Erythroblast (primary cell): ENCODE measurements at regions not wholly inside any gene's neighbourhood (a gene's known extent, or its start where the extent isn't known, plus 50 kb on each side); places are given as distances from the start of the nearest gene placed in this dataset.
"Not testable (repeated sequence)": the region's sequence is repeated elsewhere in the genome, so short reads cannot be mapped to it uniquely, and the experiment has no call there.

ENCODE experiments used
- DNase-seq, 2 experiments: peaks; one replicate each; lab custom pipeline; 2025; lab: John Stamatoyannopoulos, UW
- GATA1 ChIP-seq: IDR thresholded peaks from 2 replicates; pipeline ENCODE4 v1.6.1; 2011; ENCODE audit warnings: low read depth, mild to moderate bottlenecking, control low read depth, low read length, moderate library complexity
- POLR2A ChIP-seq: IDR thresholded peaks from 2 replicates; pipeline ENCODE4 v1.6.1; 2011; ENCODE audit warnings: mild to moderate bottlenecking, low read length

GRCh38 chr12:78375461-78375860 is 489.1 kb upstream of the SYT1 start:
- TF ChIP-seq POLR2A (no peak), GATA1 (no peak)

GRCh38 chr12:78376257-78376656 is 488.3 kb upstream of the SYT1 start:
- no peak for TF ChIP-seq POLR2A
- TF ChIP-seq GATA1: no peak
- DNase-seq: no peak

More at GRCh38 chr12:78375461-78375860, 489.1 kb upstream of the SYT1 start:
- no peak for DNase-seq

GRCh38 chr12:78379065-78379464 is 485.5 kb upstream of the SYT1 start:
- DNase-seq: not testable (repeated sequence)

- no peak for DNase-seq
- TF ChIP-seq POLR2A: no peak
- no peak for TF ChIP-seq GATA1
These were observed 481.2 kb upstream of the SYT1 start for GRCh38 chr12:78383414-78383813.

- no peak for DNase-seq
- no peak for TF ChIP-seq POLR2A
- TF ChIP-seq GATA1: no peak
These were observed 480.0 kb upstream of the SYT1 start for GRCh38 chr12:78384541-78384940.

- no peak for DNase-seq
- TF ChIP-seq GATA1 (no peak), POLR2A (no peak)
These were observed 479.0 kb upstream of the SYT1 start for GRCh38 chr12:78385541-78385940.

GRCh38 chr12:78386871-78387270 is 477.7 kb upstream of the SYT1 start:
- no peak for TF ChIP-seq GATA1
- no peak for TF ChIP-seq POLR2A
- DNase-seq: no peak

- TF ChIP-seq GATA1 (no peak), POLR2A (no peak)
- no peak for DNase-seq
These were observed 476.9 kb upstream of the SYT1 start for GRCh38 chr12:78387721-78388120.

GRCh38 chr12:78388461-78388860 is 476.1 kb upstream of the SYT1 start:
- DNase-seq: no peak
- TF ChIP-seq POLR2A: no peak
- TF ChIP-seq GATA1: no peak

- no peak for DNase-seq
- TF ChIP-seq GATA1: no peak
- TF ChIP-seq POLR2A: no peak
These were observed 473.7 kb upstream of the SYT1 start for GRCh38 chr12:78390920-78391319.

- DNase-seq: no peak
- TF ChIP-seq POLR2A (no peak), GATA1 (no peak)
These were observed 471.7 kb upstream of the SYT1 start for GRCh38 chr12:78392918-78393317.

GRCh38 chr12:78395961-78396360 is 468.6 kb upstream of the SYT1 start:
- TF ChIP-seq POLR2A: no peak
- no peak for TF ChIP-seq GATA1
- no peak for DNase-seq

GRCh38 chr12:78396538-78396937 is 468.0 kb upstream of the SYT1 start:
- DNase-seq: no peak
- TF ChIP-seq POLR2A (no peak), GATA1 (no peak)

- no peak for TF ChIP-seq POLR2A
- TF ChIP-seq GATA1: no peak
- no peak for DNase-seq
These were observed 465.8 kb upstream of the SYT1 start for GRCh38 chr12:78398750-78399149.

- TF ChIP-seq POLR2A (no peak), GATA1 (no peak)
- no peak for DNase-seq
These were observed 462.0 kb upstream of the SYT1 start for GRCh38 chr12:78402366-78403134.

- TF ChIP-seq GATA1 (no peak), POLR2A (no peak)
- DNase-seq: no peak
These were observed 461.4 kb upstream of the SYT1 start for GRCh38 chr12:78403136-78403535.
